Liver (tissue), 3 donors: ENCODE measurements at regions not wholly inside any gene's neighbourhood (a gene's known extent, or its start where the extent isn't known, plus 50 kb on each side); places are given as distances from the start of the nearest gene placed in this dataset.

Experiments used
- ATF3 ChIP-seq: IDR thresholded peaks from 2 replicates; pipeline ENCODE4 v1.6.1; 2016; ENCODE audit warnings: antibody characterized with exemption
- CTCF ChIP-seq: fragments of 150-350 bp; IDR thresholded peaks from 2 replicates; pipeline ENCODE4 v1.5.1; 2017; ENCODE audit warnings: improper control_type of control experiment, low read depth, low read length; ENCODE audit not compliant: missing input control
- EGR1 ChIP-seq, 2 donors: IDR thresholded peaks; 2 replicates each; pipeline ENCODE4 v1.6.1; 2016 to 2018; ENCODE audit warnings: antibody characterized with exemption in 2 of 2, low read depth in 2 of 2
- FOXA1 ChIP-seq: IDR thresholded peaks from 2 replicates; pipeline ENCODE4 v1.6.1; 2016; ENCODE audit warnings: antibody characterized with exemption
- GABPA ChIP-seq, 2 donors: IDR thresholded peaks in 1 of 2; conservative IDR thresholded peaks in 1 of 2; 2 replicates each; pipeline ENCODE4 v1.6.1; 2016; ENCODE audit warnings: antibody characterized with exemption in 2 of 2, mild to moderate bottlenecking in 1 of 2, moderate library complexity in 1 of 2
- JUND ChIP-seq, 2 donors: IDR thresholded peaks; 2 replicates each; pipeline ENCODE4 v1.6.1; 2016; ENCODE audit warnings: antibody characterized with exemption in 2 of 2
- MAX ChIP-seq: IDR thresholded peaks from 2 replicates; pipeline ENCODE4 v1.6.1; 2016; ENCODE audit warnings: antibody characterized with exemption
- REST ChIP-seq: IDR thresholded peaks from 2 replicates; pipeline ENCODE4 v1.6.1; 2016; ENCODE audit warnings: antibody characterized with exemption, mild to moderate bottlenecking
- RXRA ChIP-seq, 2 donors: IDR thresholded peaks; 2 replicates each; pipeline ENCODE4 v1.6.1; 2017 to 2018; ENCODE audit warnings: antibody characterized with exemption in 2 of 2, mild to moderate bottlenecking in 1 of 2
- SP1 ChIP-seq: IDR thresholded peaks from 2 replicates; pipeline ENCODE4 v1.6.1; 2018; ENCODE audit warnings: antibody characterized with exemption, mild to moderate bottlenecking
- TAF1 ChIP-seq: conservative IDR thresholded peaks from 2 replicates; pipeline ENCODE4 v1.6.1; 2016; ENCODE audit warnings: antibody characterized with exemption, mild to moderate bottlenecking
- YY1 ChIP-seq: IDR thresholded peaks from 2 replicates; pipeline ENCODE4 v1.6.1; 2016; ENCODE audit warnings: antibody characterized with exemption, mild to moderate bottlenecking
- donor health status: healthy.
- donor health status: healthy.

- no peak for TF ChIP-seq REST
- TF ChIP-seq GABPA (IDR thresholded peaks at IDR 0.05 in 1 of 2, conservative IDR thresholded peaks at IDR 0.05 in 1 of 2), result no peak
- no peak for TF ChIP-seq CTCF
- no peak for TF ChIP-seq SP1
- TF ChIP-seq YY1, result no peak
- TF ChIP-seq RXRA (IDR thresholded peaks at IDR 0.05), result no peak
- TF ChIP-seq EGR1 (IDR thresholded peaks at IDR 0.05; ENCODE audit: low read depth in 2 of 2), result no peak
- TF ChIP-seq JUND (IDR thresholded peaks at IDR 0.05), result no peak
- TF ChIP-seq MAX, result no peak
- TF ChIP-seq ATF3, result no peak
- TF ChIP-seq TAF1, result no peak
- no peak for TF ChIP-seq FOXA1
These were observed 186.5 kb upstream of the ANKRD55 start for GRCh38 chr5:56419667-56420066.
